SH-SY5Y (cell line): ENCODE measurements at regions not wholly inside any gene's neighbourhood (a gene's known extent, or its start where the extent isn't known, plus 50 kb on each side); places are given as distances from the start of the nearest gene placed in this dataset.

Experiments used
- GATA2 ChIP-seq: IDR thresholded peaks from 2 replicates; pipeline ENCODE4 v1.6.1; 2011; ENCODE audit warnings: mild to moderate bottlenecking, low read depth, low read length
- GATA3 ChIP-seq: IDR thresholded peaks from 2 replicates; pipeline ENCODE4 v1.6.1; 2011; ENCODE audit warnings: low read depth, mild to moderate bottlenecking, low read length, moderate library complexity

GRCh38 chr2:6777626-6778025 lies 88.1 kb downstream of the CMPK2 start:
- TF ChIP-seq GATA2, result no peak
- no peak for TF ChIP-seq GATA3
